Kidney tubule cell (primary cell): ENCODE measurements at regions not wholly inside any gene's neighbourhood (a gene's known extent, or its start where the extent isn't known, plus 50 kb on each side); places are given as distances from the start of the nearest gene placed in this dataset.

ENCODE experiments used
- DNase-seq: peaks from one replicate; pipeline ENCODE4 v3.0.0-alpha.2; 2018; ENCODE audit warnings: low spot score

DNA sequence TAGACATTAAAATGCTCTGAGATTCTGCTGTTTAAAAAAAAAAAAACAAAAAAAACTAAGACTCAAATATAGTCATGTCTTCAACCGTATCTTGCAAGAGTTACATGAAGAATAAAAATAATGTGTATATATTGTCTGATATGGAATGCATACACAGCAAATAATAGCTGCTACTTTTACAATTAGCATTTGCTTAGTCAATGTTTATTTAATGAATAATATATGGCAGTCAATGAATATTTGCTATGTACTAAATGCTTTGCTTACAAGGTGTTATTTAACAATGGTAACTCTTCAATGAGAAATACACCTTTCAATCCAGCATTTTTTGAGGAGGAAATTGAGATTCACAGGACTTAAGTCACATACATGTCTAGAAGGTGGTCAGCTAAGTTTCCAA is 718.8 kb upstream of the SOX9 start:
- DNase-seq: no peak

DNA sequence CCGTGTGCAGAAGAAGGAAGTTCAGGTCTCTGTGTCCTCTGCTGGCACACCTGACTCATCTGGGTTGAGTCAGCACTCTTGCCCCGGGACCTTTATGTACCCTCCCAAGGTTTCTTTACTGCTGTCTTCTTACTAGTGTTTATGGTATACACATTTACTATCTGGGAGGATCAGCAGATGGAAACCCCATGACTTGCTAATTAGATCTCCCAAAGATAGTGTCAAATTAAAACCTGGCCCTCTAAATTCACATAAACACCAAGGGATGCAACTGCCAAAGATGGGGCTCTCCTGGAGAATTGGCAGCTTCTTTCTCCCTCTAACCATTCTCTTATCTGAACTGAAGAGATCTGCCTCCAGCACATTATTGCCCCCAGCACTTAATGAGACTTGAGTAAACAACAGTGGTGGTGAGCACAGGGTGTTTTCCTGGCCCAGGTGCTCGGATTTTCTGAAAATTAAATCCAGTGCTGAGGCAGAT is 718.1 kb upstream of the SOX9 start:
- DNase-seq: peak; percentile 46

DNA sequence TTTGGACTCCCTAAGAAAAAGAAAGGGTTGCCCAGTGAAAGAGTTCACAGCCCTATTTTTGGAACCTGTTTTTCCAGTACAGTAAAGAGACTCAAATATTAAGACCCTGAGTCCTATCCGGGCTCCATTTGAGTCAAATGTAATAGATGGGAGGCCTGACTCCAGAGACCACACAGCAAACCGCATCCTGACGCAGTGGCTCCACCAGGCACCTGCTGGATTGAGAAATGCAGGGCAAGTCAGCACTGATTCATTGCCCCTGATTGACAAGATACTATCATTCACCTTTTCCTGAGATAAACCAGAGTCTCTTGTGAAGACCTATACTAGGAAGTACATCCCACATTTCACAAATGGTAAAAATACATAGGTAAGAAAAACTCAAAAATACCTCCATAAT is 715.7 kb upstream of the SOX9 start:
- peak; percentile 20 for DNase-seq

DNA sequence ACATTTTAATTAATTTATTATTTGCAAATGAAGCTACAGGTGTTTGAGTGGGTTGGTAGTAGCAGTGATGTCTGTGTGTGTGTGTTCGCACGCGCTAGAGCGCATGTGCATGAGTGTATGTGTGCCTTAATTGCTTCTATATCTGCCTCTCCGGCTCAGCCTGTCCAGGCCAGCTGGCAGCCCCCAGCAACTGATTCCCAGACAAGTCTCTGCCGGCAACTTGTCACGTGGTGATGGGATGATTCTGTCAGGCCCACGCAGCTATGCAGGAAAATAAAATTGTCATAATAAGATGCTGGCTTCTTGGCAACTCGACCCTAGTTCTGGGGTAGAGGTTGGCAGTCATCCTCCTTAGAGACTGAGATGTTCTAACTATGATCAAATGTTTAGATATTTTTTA is 712.8 kb upstream of the SOX9 start:
- no peak for DNase-seq

DNA sequence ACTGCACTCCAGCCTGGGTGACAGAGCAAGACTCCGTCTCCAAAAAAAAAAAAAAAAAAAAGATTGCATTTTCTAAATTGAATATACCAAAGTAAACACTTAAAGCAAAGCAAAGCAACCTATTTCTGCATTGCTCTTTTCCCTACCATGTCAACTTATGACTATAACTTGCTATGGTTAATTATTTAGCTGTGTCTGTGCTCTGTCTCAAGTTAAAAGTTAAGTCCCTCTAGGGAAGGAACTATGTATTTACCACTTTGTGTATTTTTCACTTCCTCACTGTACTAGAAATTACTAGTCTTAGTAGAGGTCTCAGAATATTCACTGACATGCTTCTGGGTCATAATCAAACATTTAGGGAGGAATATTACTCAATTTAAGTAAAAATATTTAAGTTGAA is 711.7 kb upstream of the SOX9 start:
- DNase-seq: peak; percentile 75

DNA sequence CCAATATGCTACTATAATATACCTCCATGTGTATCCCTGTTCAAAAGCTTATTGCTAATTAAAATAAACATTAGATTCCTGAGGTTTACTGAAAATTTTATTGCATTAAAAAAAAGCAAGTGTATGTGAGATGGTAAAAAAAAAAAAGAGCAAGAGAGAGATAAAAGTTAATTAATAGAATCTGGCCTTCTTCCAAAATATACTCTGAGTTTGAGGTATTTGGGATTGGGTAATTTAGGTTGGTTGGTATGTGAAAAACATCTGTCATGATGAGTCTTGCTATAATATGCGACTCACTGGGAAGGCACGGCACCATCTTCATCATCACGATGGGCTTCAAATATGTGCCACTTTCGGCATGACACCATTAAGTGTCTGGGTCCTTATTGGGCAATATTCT is 711.1 kb upstream of the SOX9 start:
- DNase-seq: peak; percentile 90

DNA sequence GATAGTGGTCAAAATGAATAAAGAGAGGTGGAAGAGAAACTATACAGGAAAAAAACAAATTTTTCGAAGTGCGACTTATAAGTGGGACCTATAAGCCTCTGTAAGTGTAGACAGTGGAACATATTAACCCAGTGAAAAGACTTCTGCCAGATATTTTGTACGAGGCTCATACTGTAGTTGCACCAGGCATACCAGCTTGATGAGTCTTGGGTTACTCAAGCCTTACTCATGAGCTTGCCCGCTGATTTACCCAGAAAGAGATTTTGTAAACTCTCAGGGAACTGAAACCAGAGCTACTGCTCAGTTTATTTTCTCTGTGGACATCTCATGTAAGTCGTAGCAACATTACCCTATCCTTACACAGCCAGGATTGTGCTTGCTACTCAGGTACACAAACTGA is 708.0 kb upstream of the SOX9 start:
- DNase-seq: peak; percentile 97

DNA sequence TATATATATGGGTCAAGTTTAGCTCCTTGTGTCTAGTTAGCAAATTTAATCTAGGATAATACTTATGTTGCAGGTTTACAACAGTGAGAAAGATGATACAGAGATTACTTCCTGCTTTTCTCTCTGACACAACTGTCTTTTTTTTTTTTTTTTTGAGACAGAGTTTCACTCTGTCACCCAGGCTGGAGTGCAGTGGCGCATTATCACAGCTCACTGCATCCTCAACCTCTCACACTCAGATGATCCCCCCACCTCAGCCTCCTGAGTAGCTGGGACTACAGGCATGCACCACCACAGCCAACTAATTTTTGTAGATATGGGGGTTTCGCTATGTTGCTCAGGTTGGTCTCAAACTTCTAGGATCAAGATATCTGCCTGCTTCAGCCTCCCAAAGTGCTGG is 706.9 kb upstream of the SOX9 start:
- peak; percentile 49 for DNase-seq

DNA sequence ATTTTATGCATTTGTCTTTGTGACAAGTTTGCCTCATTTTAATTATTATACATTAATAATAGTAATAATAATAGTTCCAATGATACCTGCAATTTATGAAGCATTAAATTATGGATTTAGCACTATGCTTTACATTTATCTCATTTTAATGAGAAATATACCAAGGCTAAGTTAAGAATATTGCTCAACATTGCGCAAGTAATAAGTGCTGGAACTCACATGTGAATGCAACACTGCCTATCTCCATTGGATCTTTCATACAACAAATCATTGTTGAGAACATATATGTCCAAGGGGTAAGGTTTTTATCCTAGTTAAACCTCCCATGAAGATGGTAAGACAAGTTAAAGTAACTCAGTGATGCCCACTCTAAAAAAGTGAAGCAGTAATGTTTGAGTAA is 703.7 kb upstream of the SOX9 start:
- no peak for DNase-seq

DNA sequence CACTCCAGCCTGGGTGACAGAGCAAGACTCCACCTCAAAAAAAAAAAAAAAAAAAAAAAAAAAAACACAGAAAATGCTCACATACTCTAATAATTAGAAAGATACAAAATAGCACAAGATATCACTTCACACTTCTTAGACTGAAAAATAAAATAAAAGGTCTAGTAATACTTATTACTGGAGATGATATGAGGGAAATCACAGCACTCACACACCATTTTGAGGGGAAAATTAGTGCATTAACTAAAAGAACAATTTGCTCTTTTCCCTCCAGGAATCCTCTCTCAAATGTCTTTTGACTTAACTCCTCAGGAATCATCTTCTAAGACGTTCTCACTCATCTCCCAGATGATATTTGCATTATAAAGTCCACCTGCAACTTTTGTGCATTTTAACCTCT is 697.9 kb upstream of the SOX9 start:
- DNase-seq: no peak

DNA sequence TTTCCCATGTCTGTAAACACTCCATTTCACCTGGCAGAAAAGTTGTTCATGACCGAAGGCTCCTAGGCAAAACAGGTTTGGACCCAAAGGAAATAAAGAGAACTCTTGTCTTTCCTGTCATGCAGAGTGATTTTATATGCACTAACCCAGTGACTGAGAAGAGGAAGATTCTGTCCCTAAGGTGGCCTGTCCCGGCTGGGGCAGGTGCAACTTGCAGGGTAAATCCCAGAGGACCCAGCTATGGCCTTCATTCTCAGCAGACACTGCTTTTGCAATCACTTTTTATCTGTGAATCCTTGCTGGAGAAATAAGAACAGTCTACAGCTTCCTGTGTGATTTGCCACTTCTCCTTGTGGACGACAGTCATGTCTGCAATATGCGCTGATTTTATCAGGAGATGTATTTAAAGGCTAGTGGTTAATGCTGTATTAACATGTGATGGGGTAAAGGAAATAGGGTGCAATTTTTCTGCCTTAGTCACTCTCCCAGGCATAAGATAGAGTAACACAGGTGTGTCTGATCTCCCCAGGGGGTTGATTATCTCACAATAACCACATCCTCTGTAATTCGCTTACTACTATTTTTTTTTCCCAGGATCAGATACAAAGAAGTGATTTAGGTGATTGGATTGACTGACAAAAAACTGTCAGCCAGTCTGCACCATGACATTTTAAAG is 696.8 kb upstream of the SOX9 start:
- DNase-seq: peak; percentile 97

DNA sequence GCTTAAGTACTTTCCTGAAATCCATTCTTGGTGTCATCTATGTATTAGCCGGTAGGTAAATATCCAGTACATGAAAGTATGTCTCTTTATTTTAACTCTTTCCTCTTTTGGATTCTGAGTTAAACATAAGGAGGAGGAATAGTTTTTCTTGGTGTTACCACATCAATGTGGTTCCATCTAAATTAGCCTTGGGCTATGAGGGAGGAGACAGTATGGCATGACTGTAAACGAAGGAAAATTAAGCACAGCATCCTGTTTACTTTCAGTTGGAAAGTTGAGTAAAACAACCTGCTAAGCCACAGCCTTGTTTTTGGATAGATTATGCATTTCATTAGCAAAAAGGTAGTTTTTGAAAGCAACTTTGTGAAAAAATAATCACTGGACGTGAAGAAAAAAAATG is 693.0 kb upstream of the SOX9 start:
- no peak for DNase-seq

DNA sequence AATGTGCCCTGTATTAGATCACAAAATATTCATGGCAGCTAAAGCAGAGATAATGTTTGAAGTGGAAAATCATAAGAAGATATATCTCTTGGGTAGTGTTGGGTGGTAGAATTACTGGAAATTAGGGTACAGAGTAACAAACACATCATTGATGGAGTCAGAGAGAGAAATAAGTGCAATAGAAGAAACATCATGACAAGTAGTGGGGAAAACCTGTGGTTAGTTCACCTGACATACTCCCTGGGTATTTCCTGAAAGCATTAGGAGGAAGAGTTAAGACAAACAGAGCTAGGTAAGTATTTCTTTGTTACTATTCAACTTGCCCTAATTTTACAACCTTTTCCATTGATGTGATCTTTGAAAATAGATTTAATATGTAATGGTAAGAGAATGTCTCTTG is 691.9 kb upstream of the SOX9 start:
- DNase-seq: no peak

DNA sequence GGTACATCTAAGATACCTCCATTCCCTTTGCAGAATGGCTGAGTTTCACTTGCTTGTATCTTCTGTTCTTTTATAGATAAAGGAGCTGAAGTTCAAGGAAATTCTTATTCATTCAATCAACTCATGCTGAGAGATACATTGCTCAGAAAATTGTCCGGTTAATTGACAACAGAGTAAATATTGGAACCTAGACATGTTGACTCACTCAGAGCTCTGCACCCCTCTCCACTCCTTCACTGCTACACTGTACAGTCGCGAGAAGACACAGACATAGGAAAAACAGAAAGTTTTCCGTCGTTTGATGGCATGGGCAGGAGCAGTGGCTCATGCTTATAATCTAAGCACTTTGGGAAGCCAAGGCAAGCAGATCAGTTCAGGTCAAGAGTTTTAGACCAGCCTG is 690.5 kb upstream of the SOX9 start:
- peak; percentile 35 for DNase-seq

DNA sequence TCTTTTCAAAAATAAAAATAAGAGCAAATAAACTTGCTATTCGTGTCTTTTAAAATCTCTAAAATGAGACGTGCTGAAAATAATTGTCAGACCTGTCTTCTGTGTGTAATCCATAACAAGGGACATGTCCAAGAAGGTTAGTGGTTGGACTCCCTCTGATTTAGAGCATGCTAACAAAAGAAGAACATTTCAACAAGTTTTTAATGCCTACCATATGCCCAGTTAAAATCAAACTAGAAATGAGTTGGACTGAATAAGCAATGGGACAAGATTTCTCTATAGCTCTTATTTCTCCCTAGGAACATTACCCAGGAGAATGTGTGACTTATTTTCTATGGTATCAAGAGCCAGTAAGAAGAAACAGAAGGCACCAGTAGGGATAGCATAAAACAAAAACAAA is 689.7 kb upstream of the SOX9 start:
- no peak for DNase-seq

DNA sequence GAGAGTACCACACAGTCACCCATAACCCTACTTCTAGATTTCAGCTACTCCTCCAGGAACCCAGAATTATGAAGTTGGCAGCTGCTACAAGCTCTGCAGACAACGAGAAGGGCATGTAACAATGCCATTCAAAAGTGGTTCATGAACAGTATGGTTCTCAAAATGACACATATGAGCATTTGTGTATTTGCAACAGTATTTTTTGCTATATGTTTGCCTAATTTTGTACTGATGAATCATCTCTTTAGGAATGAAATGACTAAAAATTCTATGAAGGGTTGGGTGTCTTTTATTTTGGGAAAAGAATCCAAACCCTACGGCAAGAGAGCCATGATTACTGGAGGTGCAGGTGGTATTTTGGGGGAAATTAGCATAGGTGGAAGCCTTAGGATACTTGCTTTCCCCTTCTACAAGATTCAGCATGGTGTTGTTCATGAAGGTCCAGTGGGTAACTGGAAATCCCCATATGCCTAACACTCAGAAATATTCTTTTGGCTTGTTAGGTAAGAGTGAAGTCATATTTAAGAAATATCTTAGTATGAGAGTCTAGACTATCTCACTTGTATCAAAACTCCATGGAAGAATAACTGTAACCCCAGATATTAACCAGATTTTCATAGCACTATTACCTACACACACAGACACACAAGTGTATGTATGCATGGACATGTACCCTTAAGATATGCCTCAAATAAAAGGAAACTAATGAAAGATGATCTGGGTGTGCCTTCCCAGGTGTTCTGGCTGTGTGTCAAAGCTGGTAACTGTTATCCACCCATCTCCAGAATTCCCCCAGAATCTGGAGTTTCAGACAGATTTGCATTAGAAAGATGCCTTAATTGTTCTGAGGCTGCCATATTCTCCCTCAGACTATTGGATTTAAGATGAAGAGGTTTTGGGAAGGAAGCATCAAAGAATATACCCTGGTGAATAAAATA is 688.2 kb upstream of the SOX9 start:
- no peak for DNase-seq

DNA sequence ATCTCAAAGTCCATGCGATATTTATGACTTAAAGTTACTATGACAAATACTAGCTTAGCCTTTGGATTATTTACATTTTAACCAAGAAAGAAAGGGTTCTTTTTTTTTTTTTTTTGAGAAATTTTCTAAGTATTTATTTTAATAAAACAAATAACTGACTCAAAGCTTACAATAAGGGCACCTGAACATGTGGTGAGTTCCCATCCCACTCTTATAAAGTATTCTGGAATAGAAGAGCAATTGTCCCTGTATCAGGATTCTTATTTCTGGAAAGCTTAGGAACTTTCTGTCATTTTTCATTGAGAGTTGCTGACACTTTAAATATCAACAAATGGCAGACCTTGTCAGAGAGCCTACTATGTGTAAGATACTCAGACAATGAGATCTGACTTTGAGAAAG is 686.1 kb upstream of the SOX9 start:
- DNase-seq: no peak

DNA sequence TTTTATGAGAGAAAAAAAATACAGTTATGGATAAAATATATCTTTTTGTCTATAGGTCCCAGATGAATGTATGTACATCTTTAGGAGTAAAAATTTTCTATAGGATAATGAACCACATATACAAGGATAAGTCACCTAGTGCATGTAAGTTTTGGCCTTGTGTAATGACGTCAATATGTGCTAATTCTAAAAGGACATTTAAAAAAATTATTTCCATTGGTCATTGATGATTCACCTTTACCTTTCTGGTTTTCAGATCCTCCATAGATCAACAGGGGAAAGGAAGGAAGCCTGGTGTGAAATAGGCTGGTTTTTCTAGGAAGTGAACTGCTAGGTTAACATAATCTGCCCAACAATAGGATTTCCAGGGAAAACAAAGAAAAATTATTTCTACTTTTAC is 684.3 kb upstream of the SOX9 start:
- DNase-seq: no peak

DNA sequence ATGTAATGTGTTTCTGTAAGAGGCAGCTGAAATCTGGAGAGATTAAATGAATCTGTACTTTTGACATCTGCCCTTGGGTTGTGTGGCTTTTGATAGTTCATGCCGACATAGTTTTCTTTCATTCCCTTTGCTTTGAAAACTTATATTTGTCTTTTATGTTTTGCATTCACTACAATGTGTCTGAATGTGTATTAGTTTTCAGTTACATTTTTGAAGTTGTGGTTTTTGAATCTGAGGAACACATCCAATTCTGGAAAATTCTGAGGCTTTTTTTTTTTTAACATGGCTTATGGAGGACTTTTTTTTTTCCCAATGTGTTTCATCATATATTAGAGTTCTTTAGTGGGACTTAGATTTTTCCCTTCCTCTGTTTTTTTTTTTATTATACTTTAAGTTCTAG is 683.7 kb upstream of the SOX9 start:
- no peak for DNase-seq

DNA sequence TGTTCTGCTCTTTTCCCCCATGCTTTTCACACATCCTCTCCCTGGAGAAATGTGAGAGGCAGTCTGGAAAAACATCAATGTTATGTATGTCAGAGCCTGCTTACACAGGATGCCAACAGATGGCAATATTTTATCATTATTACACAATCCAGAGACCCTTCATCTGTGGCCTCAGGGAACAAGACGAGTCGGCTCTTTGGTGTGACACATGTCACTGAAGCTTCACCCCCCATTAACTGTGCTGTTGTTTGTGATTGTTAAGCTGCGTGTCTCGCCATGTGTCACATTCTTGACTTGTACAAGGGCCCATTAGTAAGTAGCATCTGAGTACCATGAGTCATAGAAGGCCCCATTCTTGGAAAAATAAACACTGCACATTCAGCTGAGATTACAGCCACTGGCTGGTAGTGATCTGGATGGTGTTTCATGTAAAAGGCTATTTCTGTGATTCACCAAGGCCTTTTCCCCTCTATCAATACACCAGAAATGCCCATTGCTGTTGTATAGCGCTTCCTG is 682.1 kb upstream of the SOX9 start:
- peak; percentile 98 for DNase-seq

DNA sequence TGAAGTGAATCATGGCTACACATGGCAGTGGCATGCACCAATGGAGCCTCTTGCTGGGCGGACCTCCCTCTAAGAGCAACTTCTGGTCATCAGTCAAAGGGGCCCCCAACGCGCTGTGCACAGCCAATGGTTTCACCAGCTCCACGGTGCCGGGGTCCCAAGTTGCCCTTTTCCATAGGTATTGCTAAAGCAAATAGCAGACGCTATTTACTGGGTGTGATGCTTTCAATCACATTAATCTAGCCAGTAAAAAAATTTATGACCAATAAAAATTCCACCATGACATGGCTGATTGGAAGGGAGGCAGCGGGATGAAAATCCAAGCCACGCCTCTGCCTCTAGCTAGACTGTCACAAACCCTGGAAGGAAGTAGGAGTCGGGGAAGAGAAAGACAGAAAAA is 680.3 kb upstream of the SOX9 start:
- peak; percentile 42 for DNase-seq

DNA sequence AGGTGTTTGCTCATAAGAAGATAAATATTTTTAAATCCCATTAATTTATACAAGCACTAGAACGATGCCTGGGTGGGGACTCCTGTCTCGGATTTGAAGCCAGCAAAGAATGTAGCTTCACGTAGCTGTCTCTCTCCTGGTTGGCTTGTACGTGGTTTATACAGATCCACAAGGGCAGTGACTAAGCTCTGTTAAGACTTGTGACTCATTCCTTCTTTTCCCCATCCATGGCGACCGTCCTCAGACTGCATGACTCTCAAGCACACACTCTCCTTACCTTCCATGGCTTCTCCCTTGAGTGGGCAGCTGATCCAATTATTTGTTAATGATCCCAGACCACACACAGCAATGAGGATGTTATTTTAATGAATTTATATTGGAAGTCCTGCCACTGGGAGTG is 679.7 kb upstream of the SOX9 start:
- DNase-seq: peak; percentile 97

DNA sequence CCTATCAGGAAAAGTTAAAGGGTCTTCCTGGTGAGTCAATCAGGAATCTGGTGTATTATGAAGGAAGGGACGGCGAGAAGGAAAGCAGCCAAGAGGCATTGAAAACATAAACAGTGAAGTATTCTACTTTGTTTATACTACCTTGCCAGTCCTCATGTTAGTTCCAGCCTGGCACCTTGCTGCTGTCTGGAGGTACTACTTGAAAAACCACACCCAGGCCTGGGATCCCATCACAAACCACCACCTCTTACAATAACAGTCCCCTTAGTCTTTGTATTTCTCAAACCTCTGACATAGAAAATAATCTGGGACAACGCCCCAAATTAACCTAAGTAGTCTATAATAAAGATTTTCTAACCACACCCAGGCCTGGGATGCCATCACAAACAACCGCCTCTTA is 676.7 kb upstream of the SOX9 start:
- DNase-seq: no peak
